GM12873 (cell line): ENCODE measurements at regions not wholly inside any gene's neighbourhood (a gene's known extent, or its start where the extent isn't known, plus 50 kb on each side); places are given as distances from the start of the nearest gene placed in this dataset.

Experiments used
- CTCF ChIP-seq: IDR thresholded peaks from 2 replicates; pipeline ENCODE4 v1.5.1; 2012; ENCODE audit warnings: low read depth, mild to moderate bottlenecking, moderate library complexity, low read length, control low read depth; ENCODE audit not compliant: insufficient read depth; ENCODE audit errors: missing control alignments

- no peak for TF ChIP-seq CTCF
Observed at GRCh38 chr6:114520976-114521375, 178.2 kb upstream of the HS3ST5 start.

GRCh38 chr6:114514170-114514569 lies 171.3 kb upstream of the HS3ST5 start:
- no peak for TF ChIP-seq CTCF

DNA sequence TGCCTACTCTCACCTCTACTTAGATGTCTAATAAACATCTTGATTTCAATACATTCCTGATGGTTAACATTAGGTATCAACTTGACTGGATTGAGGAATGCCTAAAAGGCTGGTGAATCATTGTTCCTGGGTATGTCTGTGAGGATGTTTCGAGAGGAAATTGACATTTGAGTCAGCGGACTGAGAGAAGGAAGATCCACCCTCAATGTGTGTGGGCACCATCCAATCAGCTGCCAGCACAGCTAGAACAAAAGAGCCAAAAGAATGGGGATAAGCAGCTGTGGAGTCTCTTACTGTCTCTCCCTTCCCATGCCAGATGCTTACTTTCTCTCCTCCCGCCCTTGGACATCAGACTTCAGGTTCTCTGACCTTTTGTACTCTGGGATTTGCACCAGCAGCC lies 128.6 kb upstream of the HS3ST5 start:
- no peak for TF ChIP-seq CTCF

DNA sequence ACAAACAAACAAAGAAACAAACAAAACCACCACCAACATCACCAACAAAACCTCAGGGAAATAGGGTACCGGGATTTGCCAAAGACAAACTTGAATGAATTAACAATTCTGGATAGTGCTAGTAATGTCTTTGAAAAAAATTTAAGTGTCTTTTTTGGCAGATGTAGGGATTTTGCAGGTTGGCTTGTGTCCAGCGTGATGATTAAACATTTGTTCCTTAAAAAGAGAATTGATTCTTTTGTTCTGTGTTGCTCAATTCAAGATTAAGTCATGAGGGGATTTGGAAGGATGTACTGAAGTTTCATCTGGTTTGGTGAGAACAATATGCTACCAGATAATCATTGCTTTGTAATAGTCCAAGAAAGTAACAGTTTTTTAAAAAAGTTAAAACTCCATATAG lies 125.1 kb upstream of the HS3ST5 start:
- no peak for TF ChIP-seq CTCF

GRCh38 chr6:114465511-114465910 lies 122.7 kb upstream of the HS3ST5 start:
- TF ChIP-seq CTCF = no peak

GRCh38 chr6:114453737-114454276 lies 111.0 kb upstream of the HS3ST5 start:
- no peak for TF ChIP-seq CTCF

DNA sequence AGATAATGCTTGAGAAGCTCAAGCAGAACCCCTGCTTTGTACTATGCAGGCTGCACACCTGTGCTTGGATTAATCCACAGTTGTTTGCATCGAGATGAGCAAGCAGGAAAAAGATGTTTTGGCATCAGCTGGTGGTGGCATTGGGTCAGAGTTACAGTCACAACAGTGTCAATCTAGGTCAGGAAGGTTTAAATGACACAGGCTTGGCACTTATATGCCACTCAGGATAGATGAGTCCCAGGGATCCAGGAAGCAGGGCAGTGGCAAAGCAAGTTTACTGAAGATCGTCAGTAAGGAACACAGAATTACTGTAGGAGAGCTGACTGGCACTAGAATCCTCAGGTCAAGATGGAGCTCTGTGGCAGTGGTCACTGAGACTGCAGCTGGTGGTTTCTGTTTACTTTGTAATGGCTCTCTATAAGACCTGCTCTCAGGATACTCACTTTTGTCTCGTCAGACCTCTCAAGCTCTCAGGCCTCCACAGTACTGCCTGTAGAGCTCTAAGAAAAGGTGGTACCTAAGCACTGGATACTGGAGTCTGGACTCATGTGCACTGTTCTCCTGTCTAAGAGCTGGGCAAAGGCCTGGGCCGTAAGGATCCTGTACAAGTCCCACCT lies 110.1 kb upstream of the HS3ST5 start:
- TF ChIP-seq CTCF = no peak
